ENCODE measurements at regions not wholly inside any gene's neighbourhood (a gene's known extent, or its start where the extent isn't known, plus 50 kb on each side); places are given as distances from the start of the nearest gene placed in this dataset.

GRCh38 chr10:85067955-85068354 is 739.6 kb downstream of the CCSER2 start:
- Mint-ChIP-seq H3K4me3 (no peak overlapping the region), H3K36me3 (ENCODE audit: low read depth) (no peaks in the 10 kb centered on the region), H3K27ac (no peak overlapping the region), H3K4me1 (ENCODE audit: low read depth) (no peaks in the 10 kb centered on the region), H3K27me3 (no peaks in the 10 kb centered on the region), H3K9me3 (no peaks in the 10 kb centered on the region)
- CTCF ChIA-PET, result no interaction called here
- POLR2A ChIA-PET, result no interaction called here
- DNase-seq, result no peak
- ATAC-seq, result no peak
- intact Hi-C loops (cut with micrococcal nuclease), result no loop called here
- TF ChIP-seq CTCF (IDR thresholded peaks at IDR 0.05), result no peak

GRCh38 chr10:85080934-85081333 is 752.5 kb downstream of the CCSER2 start:
- H3K27ac Mint-ChIP-seq, result no peak overlapping the region
- H3K4me1 Mint-ChIP-seq (ENCODE audit: low read depth), result no peaks in the 10 kb centered on the region
- H3K4me3 Mint-ChIP-seq, result no peak overlapping the region
- ATAC-seq, result no peak
- H3K9me3 Mint-ChIP-seq, result no peaks in the 10 kb centered on the region
- no peaks in the 10 kb centered on the region for H3K27me3 Mint-ChIP-seq
- no peak for TF ChIP-seq CTCF (IDR thresholded peaks at IDR 0.05)
- no peaks in the 10 kb centered on the region for H3K36me3 Mint-ChIP-seq (ENCODE audit: low read depth)
- intact Hi-C loops (cut with micrococcal nuclease), result no loop called here
- no peak for DNase-seq
- ChIA-PET POLR2A (no interaction called here), CTCF (no interaction called here)

GRCh38 chr10:85098835-85099521 is 770.6 kb downstream of the CCSER2 start:
- intact Hi-C loops (cut with micrococcal nuclease), result no loop called here
- Mint-ChIP-seq H3K4me3 (no peak overlapping the region), H3K36me3 (ENCODE audit: low read depth) (no peaks in the 10 kb centered on the region), H3K27ac (no peak overlapping the region), H3K9me3 (no peaks in the 10 kb centered on the region), H3K27me3 (no peaks in the 10 kb centered on the region), H3K4me1 (ENCODE audit: low read depth) (no peaks in the 10 kb centered on the region)
- ATAC-seq (no peak), DNase-seq (no peak)
- ChIA-PET POLR2A (no interaction called here), CTCF (no interaction called here)
- TF ChIP-seq CTCF (IDR thresholded peaks at IDR 0.05), result no peak

- DNase-seq (no peak), ATAC-seq (no peak)
- Mint-ChIP-seq H3K36me3 (ENCODE audit: low read depth) (no peaks in the 10 kb centered on the region), H3K4me3 (no peak overlapping the region), H3K27ac (no peak overlapping the region), H3K27me3 (no peaks in the 10 kb centered on the region), H3K4me1 (ENCODE audit: low read depth) (no peaks in the 10 kb centered on the region), H3K9me3 (no peaks in the 10 kb centered on the region)
- POLR2A ChIA-PET, result no interaction called here
- intact Hi-C loops (cut with micrococcal nuclease), result no loop called here
- no peak for TF ChIP-seq CTCF (IDR thresholded peaks at IDR 0.05)
- CTCF ChIA-PET, result no interaction called here
These were observed 772.1 kb downstream of the CCSER2 start for GRCh38 chr10:85100495-85100894.

GRCh38 chr10:85105614-85106255 is 777.3 kb downstream of the CCSER2 start:
- ATAC-seq, result no peak
- no peaks in the 10 kb centered on the region for H3K36me3 Mint-ChIP-seq (ENCODE audit: low read depth)
- ChIA-PET POLR2A (no interaction called here), CTCF (no interaction called here)
- H3K4me3 Mint-ChIP-seq, result no peak overlapping the region
- intact Hi-C loops (cut with micrococcal nuclease), result no loop called here
- no peaks in the 10 kb centered on the region for H3K9me3 Mint-ChIP-seq
- no peak for TF ChIP-seq CTCF (IDR thresholded peaks at IDR 0.05)
- no peaks in the 10 kb centered on the region for H3K4me1 Mint-ChIP-seq (ENCODE audit: low read depth)
- no peaks in the 10 kb centered on the region for H3K27me3 Mint-ChIP-seq
- no peak for DNase-seq
- H3K27ac Mint-ChIP-seq, result no peak overlapping the region

Measured in activated CD8-positive, alpha-beta T cell treated with anti-CD3 and anti-CD28 coated beads for 36 hours (primary cell).